H1 (cell line): ENCODE measurements at regions not wholly inside any gene's neighbourhood (a gene's known extent, or its start where the extent isn't known, plus 50 kb on each side); places are given as distances from the start of the nearest gene placed in this dataset.

Experiments used
- CTCF ChIA-PET: fragments of 300-600 bp; sonication (Branson Sonifier 250); formaldehyde crosslinking; loops from one replicate; lab custom pipeline; 2021; ENCODE audit not compliant: partially characterized antibody; lab: Charles Lee
- POLR2A ChIA-PET: fragments of 300-600 bp; sonication (Branson Sonifier 250); formaldehyde crosslinking; loops from one replicate; lab custom pipeline; 2021; ENCODE audit warnings: inconsistent platforms; ENCODE audit not compliant: partially characterized antibody; lab: Charles Lee
- DNase-seq, 2 experiments: peaks; one replicate each; pipeline versions ENCODE4 v3.0.0 to v3.0.0-alpha.2; 2010 to 2022; ENCODE audit warnings: low spot score in 2 of 2, low read depth in 1 of 2, mixed read lengths in 1 of 2
- FAIRE-seq: peaks from 2 replicates; lab custom pipeline; 2011; peaks lifted over from hg19 to GRCh38; lab: Jason Lieb, UNC
- H2AFZ ChIP-seq: 2 replicates; pipeline ENCODE4 v1.8.1; 2012; ENCODE audit warnings: low read length, inconsistent platforms
- H2AK5ac ChIP-seq: 2 replicates; pipeline ENCODE4 v1.6.1; 2013; ENCODE audit warnings: low read depth, low read length
- H2BK120ac ChIP-seq: replicated peaks from 2 replicates; pipeline ENCODE3; 2013; ENCODE audit warnings: low read depth, low read length, inconsistent platforms
- H2BK12ac ChIP-seq: 2 replicates; pipeline ENCODE4 v1.6.1; 2013; ENCODE audit warnings: low read depth, low read length
- H2BK15ac ChIP-seq: 2 replicates; pipeline ENCODE4 v1.6.1; 2013; ENCODE audit warnings: low read length
- H2BK20ac ChIP-seq: 2 replicates; pipeline ENCODE4 v1.6.1; 2013; ENCODE audit warnings: low read length
- H2BK5ac ChIP-seq: 2 replicates; pipeline ENCODE4 v1.6.1; 2013; ENCODE audit warnings: low read depth, low read length
- H3K14ac ChIP-seq: 2 replicates; pipeline ENCODE4 v1.6.1; 2013; ENCODE audit warnings: inconsistent platforms; ENCODE audit not compliant: insufficient read length
- H3K18ac ChIP-seq: 2 replicates; pipeline ENCODE4 v1.6.1; 2013; ENCODE audit warnings: low read length; ENCODE audit errors: extremely low read depth
- H3K23ac ChIP-seq: 2 replicates; pipeline ENCODE4 v1.6.1; 2013; ENCODE audit warnings: inconsistent platforms; ENCODE audit not compliant: insufficient read length
- H3K23me2 ChIP-seq: 2 replicates; pipeline ENCODE4 v1.6.1; 2013; ENCODE audit warnings: low read depth, low read length
- H3K27ac ChIP-seq: 2 replicates; pipeline ENCODE4 v1.6.1; 2011; ENCODE audit warnings: low read depth, low read length, inconsistent platforms
- H3K27me3 ChIP-seq, 4 experiments: replicated peaks in 1 of 4; 1 replicate in 1 of 4; 2 replicates in 3 of 4; pipeline versions ENCODE4 v1.6.1 to v1.8.1; 2011 to 2013; ENCODE audit warnings: low read length in 3 of 4, mild to moderate bottlenecking in 3 of 4, inconsistent platforms in 2 of 4, mixed read lengths in 2 of 4, moderate library complexity in 1 of 4; ENCODE audit not compliant: control insufficient read depth in 3 of 4, insufficient read depth in 3 of 4; ENCODE audit errors: extremely low read depth in 1 of 4
- H3K36me3 ChIP-seq, 4 experiments: 2 replicates each; pipeline versions ENCODE4 v1.6.1 to v1.8.1; 2011 to 2013; ENCODE audit warnings: mild to moderate bottlenecking in 4 of 4, low read length in 3 of 4, moderate library complexity in 2 of 4, control low read depth in 1 of 4, inconsistent platforms in 1 of 4; ENCODE audit not compliant: insufficient read depth in 4 of 4, control insufficient read depth in 2 of 4
- H3K4ac ChIP-seq: replicated peaks from 2 replicates; pipeline ENCODE3; 2013; ENCODE audit warnings: low read length, low read depth, mixed read lengths, inconsistent platforms; ENCODE audit not compliant: insufficient read length
- H3K4me1 ChIP-seq, 4 experiments: replicated peaks in 1 of 4; 1 replicate in 1 of 4; 2 replicates in 3 of 4; pipeline versions ENCODE4 v1.6.1 to v1.8.1; 2011 to 2013; ENCODE audit warnings: low read length in 3 of 4, inconsistent platforms in 2 of 4, mixed read lengths in 1 of 4; ENCODE audit not compliant: insufficient read depth in 4 of 4, control insufficient read depth in 3 of 4
- H3K4me2 ChIP-seq, 2 experiments: 2 replicates each; pipeline versions ENCODE4 v1.6.1 to v1.8.1; 2011 to 2013; ENCODE audit warnings: low read depth in 2 of 2, low read length in 2 of 2, control low read depth in 1 of 2, inconsistent platforms in 1 of 2, mild to moderate bottlenecking in 1 of 2; ENCODE audit not compliant: insufficient read depth in 1 of 2
- H3K4me3 ChIP-seq, 4 experiments: fragments of 200-600, 300-600 bp in 1 of 4; sonication (generic), shearing (Covaris generic), sonication (Bioruptor Twin) in 1 of 4; 2 replicates each; pipeline versions ENCODE4 v1.5.1 to v1.8.1; 2011 to 2016; ENCODE audit warnings: low read length in 4 of 4, low read depth in 3 of 4, control low read depth in 2 of 4, inconsistent platforms in 2 of 4, mild to moderate bottlenecking in 2 of 4, mixed read lengths in 1 of 4, moderate library complexity in 1 of 4; ENCODE audit not compliant: insufficient read depth in 2 of 4; ENCODE audit errors: extremely low read depth in 1 of 4
- H3K56ac ChIP-seq: replicated peaks from 2 replicates; pipeline ENCODE3; 2013; ENCODE audit warnings: low read depth, mild to moderate bottlenecking, mixed read lengths, low read length, inconsistent platforms; ENCODE audit not compliant: insufficient read length
- H3K79me1 ChIP-seq: 2 replicates; pipeline ENCODE4 v1.6.1; 2013; ENCODE audit warnings: low read depth, low read length, control low read depth
- H3K79me2 ChIP-seq, 2 experiments: 2 replicates each; pipeline versions ENCODE4 v1.6.1 to v1.8.1; 2012 to 2013; ENCODE audit warnings: low read length in 2 of 2, mild to moderate bottlenecking in 2 of 2, inconsistent platforms in 1 of 2; ENCODE audit not compliant: insufficient read depth in 2 of 2, control insufficient read depth in 1 of 2
- H3K9ac ChIP-seq, 4 experiments: replicated peaks in 1 of 4; 1 replicate in 1 of 4; 2 replicates in 3 of 4; pipeline versions ENCODE4 v1.6.1 to v1.8.1; 2011 to 2013; ENCODE audit warnings: low read depth in 3 of 4, low read length in 3 of 4, control low read depth in 2 of 4, mild to moderate bottlenecking in 2 of 4, moderate library complexity in 2 of 4, inconsistent platforms in 1 of 4; ENCODE audit errors: extremely low read depth in 1 of 4
- H3K9me3 ChIP-seq, 2 experiments: 2 replicates each; pipeline versions ENCODE4 v1.6.1 to v1.8.1; 2012 to 2013; ENCODE audit warnings: mild to moderate bottlenecking in 2 of 2, moderate library complexity in 2 of 2, control low read depth in 1 of 2, inconsistent platforms in 1 of 2, low read depth in 1 of 2, low read length in 1 of 2, mixed read lengths in 1 of 2; ENCODE audit not compliant: insufficient read depth in 2 of 2
- H4K20me1 ChIP-seq, 2 experiments: replicated peaks in 1 of 2; 2 replicates each; pipeline versions ENCODE3 to v1.8.1; 2011 to 2013; ENCODE audit warnings: inconsistent platforms in 2 of 2, low read length in 2 of 2, mild to moderate bottlenecking in 1 of 2; ENCODE audit not compliant: insufficient read depth in 2 of 2, control insufficient read depth in 1 of 2
- H4K5ac ChIP-seq: 2 replicates; pipeline ENCODE4 v1.6.1; 2013; ENCODE audit warnings: low read length, low read depth, mixed read lengths, inconsistent platforms; ENCODE audit not compliant: insufficient read length
- H4K8ac ChIP-seq: 2 replicates; pipeline ENCODE4 v1.8.0; 2013; ENCODE audit warnings: mild to moderate bottlenecking, moderate library complexity, low read length, inconsistent platforms; ENCODE audit not compliant: insufficient read depth; ENCODE audit errors: extremely low read depth
- H4K91ac ChIP-seq: replicated peaks from 2 replicates; pipeline ENCODE3; 2013; ENCODE audit warnings: low read length, mixed read lengths, inconsistent platforms; ENCODE audit not compliant: insufficient read length
- ATF2 ChIP-seq: IDR thresholded peaks from 2 replicates; pipeline ENCODE4 v1.6.1; 2012; ENCODE audit warnings: low read length, inconsistent platforms
- BACH1 ChIP-seq: IDR thresholded peaks from 2 replicates; pipeline ENCODE4 v1.6.1; 2012; ENCODE audit warnings: low read length, improper control_type of control experiment
- KDM4A ChIP-seq: IDR thresholded peaks from one replicate; pipeline ENCODE4 v1.7.1; 2012; ENCODE audit warnings: low read depth, mild to moderate bottlenecking, moderate library complexity, low read length, inconsistent platforms; ENCODE audit not compliant: severe bottlenecking
- RNF2 ChIP-seq: fragments of 200-900, 300-1000 bp; sonication (generic); IDR thresholded peaks from 2 replicates; pipeline ENCODE4 v1.7.1; 2016; ENCODE audit warnings: borderline replicate concordance, low read depth, mild to moderate bottlenecking, antibody characterized with exemption, low read length; ENCODE audit not compliant: poor library complexity, severe bottlenecking; ENCODE audit errors: missing control alignments
- SAP30 ChIP-seq: fragments of 300-600 bp; sonication (generic); IDR thresholded peaks from 2 replicates; pipeline ENCODE4 v1.7.1; 2012; ENCODE audit warnings: low read length, moderate library complexity, mild to moderate bottlenecking, inconsistent platforms; ENCODE audit not compliant: insufficient read depth, insufficient replicate concordance
- SIRT6 ChIP-seq: IDR thresholded peaks from one replicate; pipeline ENCODE4 v1.7.1; 2012; ENCODE audit warnings: low read length, inconsistent platforms
- TEAD4 ChIP-seq: IDR thresholded peaks from 2 replicates; pipeline ENCODE4 v1.6.1; 2012; ENCODE audit warnings: low read depth, low read length, inconsistent platforms, mixed read lengths
- WGBS, 2 experiments: shearing (Covaris generic) in 1 of 2; methylation state at CpG; one replicate each; pipeline versions ENCODE4 v1.1.6 to v1.1.7; 2013 to 2015; ENCODE audit warnings: low lambda C conversion rate in 2 of 2, mixed read lengths in 2 of 2, inconsistent platforms in 1 of 2, low coverage in 1 of 2, missing lambda C conversion rate in 1 of 2; ENCODE audit not compliant: insufficient replicate concordance in 2 of 2, insufficient coverage in 1 of 2, insufficient read length in 1 of 2; ENCODE audit errors: extremely low coverage in 1 of 2, missing lambda C conversion rate in 1 of 2; 5-methylcytosine and 5-hydroxymethylcytosine counted together

GRCh38 chr14:98867146-98867545 is 404.9 kb downstream of the BCL11B start:
- Histone ChIP-seq H3K9me3 (no peaks in the 10 kb centered on the region), H2BK5ac (no peak overlapping the region), H3K23me2 (no peaks in the 10 kb centered on the region), H3K36me3 (no peaks in the 10 kb centered on the region), H3K4me1 (no peaks in the 10 kb centered on the region), H3K23ac (no peak overlapping the region), H2BK120ac (no peak overlapping the region), H4K8ac (no peak overlapping the region), H2BK20ac (no peak overlapping the region), H3K79me1 (no peaks in the 10 kb centered on the region), H3K79me2 (no peaks in the 10 kb centered on the region), H3K56ac (no peak overlapping the region), H2BK12ac (no peak overlapping the region), H3K4ac (no peak overlapping the region), H2AFZ (no peak overlapping the region), H3K14ac (no peak overlapping the region), H4K5ac (no peak overlapping the region), H2AK5ac (no peak overlapping the region), H3K18ac (no peak overlapping the region), H3K4me3 (no peak overlapping the region), H4K91ac (no peak overlapping the region), H3K4me2 (no peak overlapping the region), H3K9ac (no peak overlapping the region), H4K20me1 (no peaks in the 10 kb centered on the region), H2BK15ac (no peak overlapping the region), H3K27me3 (no peaks in the 10 kb centered on the region), H3K27ac (no peak overlapping the region)
- POLR2A ChIA-PET = no interaction called here
- 91% methylated on average over 6 of the region's 6 CpGs; no CpG with 5 or more reads in 1 of the 2 experiments for WGBS, 2 experiments
- CTCF ChIA-PET = no interaction called here
- FAIRE-seq (no peak), DNase-seq (no peak)
- TF ChIP-seq SAP30 = no peak
- no peak for TF ChIP-seq RNF2
- no peak for TF ChIP-seq BACH1
- no peak for TF ChIP-seq ATF2
- TF ChIP-seq TEAD4 = no peak
- no peak for TF ChIP-seq KDM4A
- no peak for TF ChIP-seq SIRT6
